ENCODE measurements at regions not wholly inside any gene's neighbourhood (a gene's known extent, or its start where the extent isn't known, plus 50 kb on each side); places are given as distances from the start of the nearest gene placed in this dataset.
A peak's percentile ranks its signal among the peaks of the same experiment; 100 is the strongest.

GRCh38 chr12:89289720-89290119 is 62.6 kb downstream of the DUSP6 start:
- H3K27me3 ChIP-seq (ENCODE audit: insufficient read depth, low read length): no peaks in the 10 kb centered on the region
- H3K9me3 ChIP-seq (ENCODE audit: control insufficient read depth in 1 of 2, low read length in 2 of 2): no peaks in the 10 kb centered on the region
- no peak overlapping the region for H3K4me3 ChIP-seq (ENCODE audit: low read length in 2 of 2)
- ChIA-PET POLR2A (ENCODE audit: partially characterized antibody) (no interaction called here), CTCF (ENCODE audit: partially characterized antibody) (interaction anchor here (0.7 kb wide), 1 partner anchor 173 kb away, joined by 3 read pairs; no protein-coding TSS in a partner anchor)
- no peak overlapping the region for H3K4me3 Mint-ChIP-seq
- intact Hi-C loops (cut with micrococcal nuclease): no loop called here
- no peaks in the 10 kb centered on the region for H3K36me3 ChIP-seq (ENCODE audit: insufficient read depth, low read length)
- H3K9me3 Mint-ChIP-seq: no peaks in the 10 kb centered on the region
- no peaks in the 10 kb centered on the region for H3K4me1 ChIP-seq (ENCODE audit: insufficient read depth, low read length)
- H3K4me1 Mint-ChIP-seq: peaks cover 0 to 3% (median 0%) of the 10 kb centered on the region in 4 donors
- no peaks in the 10 kb centered on the region for H3K36me3 Mint-ChIP-seq
- no peak overlapping the region for H3K27ac Mint-ChIP-seq
- DNase-seq: no peak
- H3K27ac ChIP-seq (ENCODE audit: low read depth, low read length): no peak overlapping the region
- no peaks in the 10 kb centered on the region for H3K27me3 Mint-ChIP-seq

GRCh38 chr12:89288959-89289358 is 63.3 kb downstream of the DUSP6 start:
- Histone ChIP-seq H3K27me3 (ENCODE audit: insufficient read depth, low read length) (no peaks in the 10 kb centered on the region), H3K4me1 (ENCODE audit: insufficient read depth, low read length) (no peaks in the 10 kb centered on the region), H3K4me3 (ENCODE audit: low read length in 2 of 2) (no peak overlapping the region), H3K36me3 (ENCODE audit: insufficient read depth, low read length) (no peaks in the 10 kb centered on the region), H3K27ac (ENCODE audit: low read depth, low read length) (no peak overlapping the region), H3K9me3 (ENCODE audit: control insufficient read depth in 1 of 2, low read length in 2 of 2) (no peaks in the 10 kb centered on the region)
- intact Hi-C loops (cut with micrococcal nuclease): no loop called here
- Mint-ChIP-seq H3K27ac (no peak overlapping the region), H3K4me1 (peaks cover 0 to 5% (median 0%) of the 10 kb centered on the region in 4 donors), H3K4me3 (no peak overlapping the region), H3K9me3 (no peaks in the 10 kb centered on the region), H3K27me3 (no peaks in the 10 kb centered on the region), H3K36me3 (no peaks in the 10 kb centered on the region)
- CTCF ChIA-PET (ENCODE audit: partially characterized antibody): interaction anchor here (0.7 to 0.8 kb wide), 2 partner anchors 16 to 173 kb away, joined by 3 read pairs; no protein-coding TSS in a partner anchor
- POLR2A ChIA-PET (ENCODE audit: partially characterized antibody): no interaction called here
- no peak for DNase-seq

- CTCF ChIA-PET (ENCODE audit: partially characterized antibody): no interaction called here
- no peak overlapping the region for H3K27ac Mint-ChIP-seq
Observed at GRCh38 chr12:89286501-89286900, 65.8 kb downstream of the DUSP6 start.

GRCh38 chr12:89281539-89281867 is 70.8 kb downstream of the DUSP6 start:
- DNase-seq: no peak
- peaks cover 26% of the 10 kb centered on the region for H3K4me1 ChIP-seq (ENCODE audit: insufficient read depth, low read length)
- CTCF ChIA-PET (ENCODE audit: partially characterized antibody): interaction anchor here (1.2 kb wide), 1 partner anchor 37 kb away, joined by 3 read pairs; no protein-coding TSS in a partner anchor
- intact Hi-C loops (cut with micrococcal nuclease): loop anchor here (2.0 kb wide), 1 partner anchor 37 kb away; no protein-coding TSS in a partner anchor
- peak overlapping the region in 1 of 2 donors; percentile 0 for H3K4me3 ChIP-seq (ENCODE audit: low read length in 2 of 2)
- Mint-ChIP-seq H3K36me3 (no peaks in the 10 kb centered on the region), H3K4me3 (peak overlapping the region in 5 of 8 donors; percentile 46 to 78 (median 71)), H3K27ac (peak overlapping the region in 5 of 7 donors; percentile 21 to 78 (median 54)), H3K9me3 (peaks cover 0 to 2% (median 0%) of the 10 kb centered on the region in 8 donors), H3K4me1 (peaks cover 6 to 47% (median 18%) of the 10 kb centered on the region in 4 donors), H3K27me3 (no peaks in the 10 kb centered on the region)
- POLR2A ChIA-PET (ENCODE audit: partially characterized antibody): interaction anchor here (1.4 to 1.7 kb wide), 3 partner anchors 36 to 72 kb away, joined by 7 to 10 read pairs (median 7); partner anchors contain the start of gene DUSP6
- no peaks in the 10 kb centered on the region for H3K36me3 ChIP-seq (ENCODE audit: insufficient read depth, low read length)
- H3K27me3 ChIP-seq (ENCODE audit: insufficient read depth, low read length): no peaks in the 10 kb centered on the region
- no peaks in the 10 kb centered on the region for H3K9me3 ChIP-seq (ENCODE audit: control insufficient read depth in 1 of 2, low read length in 2 of 2)
- H3K27ac ChIP-seq (ENCODE audit: low read depth, low read length): no peak overlapping the region

More at GRCh38 chr12:89286501-89286900, 65.8 kb downstream of the DUSP6 start:
- Mint-ChIP-seq H3K4me3 (no peak overlapping the region), H3K36me3 (no peaks in the 10 kb centered on the region), H3K4me1 (peaks cover under 1 to 19% (median 7%) of the 10 kb centered on the region in 4 donors), H3K9me3 (no peaks in the 10 kb centered on the region), H3K27me3 (no peaks in the 10 kb centered on the region)
- H3K4me1 ChIP-seq (ENCODE audit: insufficient read depth, low read length): peaks cover 10% of the 10 kb centered on the region
- no peak overlapping the region for H3K4me3 ChIP-seq (ENCODE audit: low read length in 2 of 2)
- no peaks in the 10 kb centered on the region for H3K9me3 ChIP-seq (ENCODE audit: control insufficient read depth in 1 of 2, low read length in 2 of 2)
- no peak for DNase-seq
- H3K36me3 ChIP-seq (ENCODE audit: insufficient read depth, low read length): no peaks in the 10 kb centered on the region
- intact Hi-C loops (cut with micrococcal nuclease): no loop called here
- no peak overlapping the region for H3K27ac ChIP-seq (ENCODE audit: low read depth, low read length)
- POLR2A ChIA-PET (ENCODE audit: partially characterized antibody): no interaction called here
- H3K27me3 ChIP-seq (ENCODE audit: insufficient read depth, low read length): no peaks in the 10 kb centered on the region

GRCh38 chr12:89280833-89281538 is 71.3 kb downstream of the DUSP6 start:
- H3K27ac Mint-ChIP-seq: peak overlapping the region in 6 of 7 donors; percentile 22 to 78 (median 60)
- peak overlapping the region in 7 of 8 donors; percentile 9 to 78 (median 65) for H3K4me3 Mint-ChIP-seq
- POLR2A ChIA-PET (ENCODE audit: partially characterized antibody): interaction anchor here (1.4 to 1.7 kb wide), 3 partner anchors 36 to 73 kb away, joined by 7 to 10 read pairs (median 7); partner anchors contain the start of gene DUSP6
- peaks cover 6 to 47% (median 18%) of the 10 kb centered on the region in 4 donors for H3K4me1 Mint-ChIP-seq
- no peaks in the 10 kb centered on the region for H3K36me3 ChIP-seq (ENCODE audit: insufficient read depth, low read length)
- no peaks in the 10 kb centered on the region for H3K36me3 Mint-ChIP-seq
- intact Hi-C loops (cut with micrococcal nuclease): loop anchor here (1.0 to 2.0 kb wide), 2 partner anchors 36 to 71 kb away; partner anchors contain the start of gene DUSP6
- H3K4me1 ChIP-seq (ENCODE audit: insufficient read depth, low read length): peaks cover 26% of the 10 kb centered on the region
- H3K9me3 ChIP-seq (ENCODE audit: control insufficient read depth in 1 of 2, low read length in 2 of 2): no peaks in the 10 kb centered on the region
- peaks cover 0 to 2% (median 0%) of the 10 kb centered on the region in 8 donors for H3K9me3 Mint-ChIP-seq
- CTCF ChIA-PET (ENCODE audit: partially characterized antibody): interaction anchor here (0.9 to 1.2 kb wide), 2 partner anchors 36 to 72 kb away, joined by 3 to 4 read pairs; partner anchors contain the start of gene DUSP6
- DNase-seq: peak in 4 of 5 donors; percentile 9 to 66 (median 44)
- H3K27me3 ChIP-seq (ENCODE audit: insufficient read depth, low read length): no peaks in the 10 kb centered on the region
- no peak overlapping the region for H3K27ac ChIP-seq (ENCODE audit: low read depth, low read length)
- H3K4me3 ChIP-seq (ENCODE audit: low read length in 2 of 2): peak overlapping the region; percentile 0 to 4
- no peaks in the 10 kb centered on the region for H3K27me3 Mint-ChIP-seq

- Mint-ChIP-seq H3K4me1 (peaks cover 6 to 42% (median 18%) of the 10 kb centered on the region in 4 donors), H3K27ac (peak overlapping the region in 1 of 7 donors; percentile 2), H3K9me3 (peaks cover 0 to 2% (median 0%) of the 10 kb centered on the region in 8 donors), H3K4me3 (peak overlapping the region in 1 of 8 donors; percentile 41), H3K36me3 (no peaks in the 10 kb centered on the region), H3K27me3 (no peaks in the 10 kb centered on the region)
- CTCF ChIA-PET (ENCODE audit: partially characterized antibody): no interaction called here
- peaks cover 26% of the 10 kb centered on the region for H3K4me1 ChIP-seq (ENCODE audit: insufficient read depth, low read length)
- no peaks in the 10 kb centered on the region for H3K36me3 ChIP-seq (ENCODE audit: insufficient read depth, low read length)
- POLR2A ChIA-PET (ENCODE audit: partially characterized antibody): no interaction called here
- no peak overlapping the region for H3K27ac ChIP-seq (ENCODE audit: low read depth, low read length)
- H3K9me3 ChIP-seq (ENCODE audit: control insufficient read depth in 1 of 2, low read length in 2 of 2): no peaks in the 10 kb centered on the region
- no peak overlapping the region for H3K4me3 ChIP-seq (ENCODE audit: low read length in 2 of 2)
- H3K27me3 ChIP-seq (ENCODE audit: insufficient read depth, low read length): no peaks in the 10 kb centered on the region
- DNase-seq: no peak
- intact Hi-C loops (cut with micrococcal nuclease): no loop called here
Observed at GRCh38 chr12:89279499-89279898, 72.8 kb downstream of the DUSP6 start.

- H3K27ac ChIP-seq (ENCODE audit: low read depth, low read length): no peak overlapping the region
- H3K27me3 ChIP-seq (ENCODE audit: insufficient read depth, low read length): no peaks in the 10 kb centered on the region
- no peaks in the 10 kb centered on the region for H3K9me3 ChIP-seq (ENCODE audit: control insufficient read depth in 1 of 2, low read length in 2 of 2)
- H3K36me3 ChIP-seq (ENCODE audit: insufficient read depth, low read length): no peaks in the 10 kb centered on the region
- peaks cover 0 to 2% (median 0%) of the 10 kb centered on the region in 8 donors for H3K9me3 Mint-ChIP-seq
- CTCF ChIA-PET (ENCODE audit: partially characterized antibody): no interaction called here
- POLR2A ChIA-PET (ENCODE audit: partially characterized antibody): no interaction called here
- no peak overlapping the region for H3K4me3 Mint-ChIP-seq
- H3K27ac Mint-ChIP-seq: no peak overlapping the region
- no peak overlapping the region for H3K4me3 ChIP-seq (ENCODE audit: low read length in 2 of 2)
- intact Hi-C loops (cut with micrococcal nuclease): no loop called here
- peaks cover 26% of the 10 kb centered on the region for H3K4me1 ChIP-seq (ENCODE audit: insufficient read depth, low read length)
- no peaks in the 10 kb centered on the region for H3K36me3 Mint-ChIP-seq
- H3K27me3 Mint-ChIP-seq: no peaks in the 10 kb centered on the region
- no peak for DNase-seq
- H3K4me1 Mint-ChIP-seq: peaks cover 7 to 42% (median 18%) of the 10 kb centered on the region in 4 donors
Observed at GRCh38 chr12:89278862-89279261, 73.4 kb downstream of the DUSP6 start.

All from CD4-positive, alpha-beta memory T cell (primary cell).